ENCODE measurements at regions not wholly inside any gene's neighbourhood (a gene's known extent, or its start where the extent isn't known, plus 50 kb on each side); places are given as distances from the start of the nearest gene placed in this dataset.

- Mint-ChIP-seq H3K27ac (no peak overlapping the region), H3K4me1 (no peaks in the 10 kb centered on the region), H3K27me3 (ENCODE audit: low read depth) (no peaks in the 10 kb centered on the region), H3K9me3 (no peaks in the 10 kb centered on the region), H3K36me3 (ENCODE audit: insufficient read depth in 1 of 3, low read depth in 3 of 3) (no peaks in the 10 kb centered on the region), H3K4me3 (no peak overlapping the region)
- H3K4me1 ChIP-seq (ENCODE audit: insufficient read depth, low read length): no peaks in the 10 kb centered on the region
- H3K27me3 ChIP-seq (ENCODE audit: insufficient read depth, low read length): no peaks in the 10 kb centered on the region
- no peak for TF ChIP-seq CTCF (conservative IDR thresholded peaks at IDR 0.05)
- no peak overlapping the region for H3K4me2 ChIP-seq (ENCODE audit: insufficient read depth, insufficient read length, low read length)
- no peak overlapping the region for H4K91ac ChIP-seq (ENCODE audit: insufficient read length, low read depth, low read length)
- no peak for DNase-seq
- no peak overlapping the region for H3K27ac ChIP-seq (ENCODE audit: insufficient read length, low read depth, low read length)
- no peaks in the 10 kb centered on the region for H3K79me1 ChIP-seq (ENCODE audit: insufficient read depth, low read depth, low read length, poor library complexity, severe bottlenecking)
- no peaks in the 10 kb centered on the region for H3K23me2 ChIP-seq (ENCODE audit: insufficient read length, low read depth, low read length, poor library complexity, severe bottlenecking)
- H3K56ac ChIP-seq (ENCODE audit: insufficient read length, low read depth, low read length): no peak overlapping the region
- H2BK20ac ChIP-seq (ENCODE audit: low read depth, low read length, poor library complexity, severe bottlenecking): no peak overlapping the region
- no peaks in the 10 kb centered on the region for H4K20me1 ChIP-seq (ENCODE audit: control insufficient read depth, insufficient read depth, insufficient read length)
- H4K5ac ChIP-seq (ENCODE audit: insufficient read length, low read depth, low read length): no peak overlapping the region
- H2BK5ac ChIP-seq (ENCODE audit: insufficient read length, low read length): no peak overlapping the region
- H2AK5ac ChIP-seq (ENCODE audit: insufficient read length, low read length): no peak overlapping the region
- H3K14ac ChIP-seq (ENCODE audit: insufficient read depth, low read length): no peak overlapping the region
- H4K8ac ChIP-seq (replicated peaks; ENCODE audit: insufficient read length, low read depth, low read length): no peak overlapping the region
- no peak overlapping the region for H2BK15ac ChIP-seq (ENCODE audit: low read depth, low read length)
- no peak overlapping the region for H3T11ph ChIP-seq (ENCODE audit: low read length)
- H3K9ac ChIP-seq (ENCODE audit: extremely low read depth, insufficient read length, low read length): no peak overlapping the region
- no peaks in the 10 kb centered on the region for H3K79me2 ChIP-seq (ENCODE audit: insufficient read depth, low read length)
- no peak overlapping the region for H3K18ac ChIP-seq (ENCODE audit: insufficient read length, low read depth, low read length)
- no peak overlapping the region for H3K23ac ChIP-seq (ENCODE audit: insufficient read length, low read depth, low read length)
- H3K4ac ChIP-seq (ENCODE audit: low read depth, low read length): no peak overlapping the region
- no peak overlapping the region for H2BK12ac ChIP-seq (ENCODE audit: insufficient read length, low read depth, low read length)
- no peaks in the 10 kb centered on the region for H3K9me3 ChIP-seq (ENCODE audit: control insufficient read depth, low read depth, low read length)
- no peak overlapping the region for H2AFZ ChIP-seq (ENCODE audit: low read length)
- H2BK120ac ChIP-seq (ENCODE audit: low read depth, low read length, poor library complexity, severe bottlenecking): no peak overlapping the region
- no CpG with 5 or more reads among the region's 3 CpGs for WGBS (ENCODE audit: extremely low coverage, insufficient read length, low lambda C conversion rate)
Measured at GRCh38 chr3:190786898-190787297, 75.6 kb downstream of the GMNC start.
